ENCODE measurements at regions not wholly inside any gene's neighbourhood (a gene's known extent, or its start where the extent isn't known, plus 50 kb on each side); places are given as distances from the start of the nearest gene placed in this dataset.
"Not testable (repeated sequence)": the region's sequence is repeated elsewhere in the genome, so short reads cannot be mapped to it uniquely, and the experiment has no call there.

DNA sequence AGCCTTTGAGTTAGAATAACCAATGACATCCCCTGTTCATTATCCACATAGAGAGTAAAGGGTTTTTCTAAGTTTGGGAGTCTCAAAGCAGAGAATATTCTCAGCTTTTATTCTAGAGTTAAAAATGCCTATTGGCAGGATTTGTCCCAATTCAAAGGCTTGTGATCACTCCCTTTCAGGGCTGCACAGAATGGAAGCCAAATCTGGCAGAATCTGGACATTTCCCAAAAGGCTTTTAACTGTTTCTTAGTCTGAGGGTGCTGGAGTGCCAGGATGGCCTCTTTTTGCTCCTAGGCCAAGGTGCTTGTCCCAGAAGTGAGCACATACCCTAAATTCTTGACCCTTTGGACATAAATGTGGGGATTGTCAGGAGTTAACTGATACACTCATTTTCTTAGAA, 556.6 kb downstream of the DOK5 start:
- DNase-seq, result peak; percentile 2

DNA sequence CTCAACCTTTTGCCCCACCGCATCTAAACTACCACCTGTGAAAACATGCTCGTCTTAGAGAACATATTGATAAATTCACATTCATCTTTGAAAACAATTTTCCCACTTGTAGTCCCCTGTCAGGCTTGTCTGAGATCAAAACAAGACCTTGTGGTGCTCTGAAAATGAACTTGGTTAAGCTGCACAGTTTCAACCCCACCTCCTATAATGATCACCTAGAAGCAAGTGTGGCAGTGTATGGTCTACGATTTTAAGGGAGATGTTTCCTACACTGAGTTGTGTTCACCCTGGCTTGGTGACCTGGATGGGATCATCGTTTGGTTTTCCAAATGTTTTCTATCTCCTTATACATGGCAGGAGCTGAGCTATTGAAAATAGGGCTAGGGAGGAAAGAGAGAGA, 539.4 kb downstream of the DOK5 start:
- DNase-seq, result no peak

DNA sequence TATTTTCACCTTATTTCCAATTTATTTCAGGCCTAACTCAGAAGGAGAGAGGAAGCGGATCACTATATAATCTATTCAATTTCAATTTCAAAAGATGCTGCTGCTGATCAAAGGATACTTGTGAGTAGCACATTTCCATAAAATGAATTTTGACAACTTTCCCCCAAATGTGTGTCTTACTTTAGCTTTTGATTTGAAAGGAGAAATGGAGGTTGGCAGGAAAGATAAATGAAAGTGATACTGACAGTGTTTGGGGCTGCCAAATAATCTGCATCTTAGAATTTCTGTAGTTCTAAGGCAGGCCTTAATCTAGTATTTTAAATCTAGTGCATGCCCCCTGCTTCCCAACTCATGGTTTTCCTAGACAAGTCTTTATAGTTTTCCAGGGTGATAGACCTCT, 535.4 kb downstream of the DOK5 start:
- DNase-seq, result no peak

DNA sequence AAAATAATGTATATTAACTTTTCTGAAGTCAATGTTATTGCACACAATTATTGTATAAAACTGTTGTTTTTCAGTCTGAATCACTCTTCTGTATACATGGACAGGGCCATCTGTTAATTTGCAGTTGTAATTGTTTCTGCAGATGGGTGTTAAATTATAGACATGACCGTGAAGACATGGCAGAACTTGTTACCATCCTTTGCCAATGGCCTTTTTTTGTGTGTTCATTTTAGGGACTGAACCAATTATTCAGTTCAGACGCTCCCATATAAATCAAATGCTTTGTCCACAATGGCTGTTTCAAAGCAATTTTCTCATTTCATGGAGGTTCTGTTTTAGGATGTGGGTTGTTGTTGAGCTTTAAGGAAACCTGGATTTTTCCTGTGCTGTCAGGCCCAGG, 533.7 kb downstream of the DOK5 start:
- no peak for DNase-seq

DNA sequence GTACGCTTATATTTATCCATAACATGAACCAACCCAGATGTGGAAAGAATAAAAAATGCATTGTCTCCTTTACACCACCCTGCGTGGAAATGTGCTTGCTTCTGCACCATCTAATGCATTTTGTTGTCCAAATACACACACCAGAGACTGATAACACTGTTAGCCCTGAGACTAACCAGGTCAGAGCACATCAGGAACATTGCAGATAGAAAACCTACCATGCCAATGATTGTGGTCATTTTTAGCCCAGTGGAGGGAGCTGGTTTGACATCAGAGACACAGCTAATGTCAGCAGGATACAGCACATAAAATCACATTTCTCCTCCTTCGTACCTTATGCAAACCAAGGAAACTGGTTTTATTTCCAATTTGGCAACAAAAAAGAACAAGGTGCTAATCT, 528.7 kb downstream of the DOK5 start:
- no peak for DNase-seq

DNA sequence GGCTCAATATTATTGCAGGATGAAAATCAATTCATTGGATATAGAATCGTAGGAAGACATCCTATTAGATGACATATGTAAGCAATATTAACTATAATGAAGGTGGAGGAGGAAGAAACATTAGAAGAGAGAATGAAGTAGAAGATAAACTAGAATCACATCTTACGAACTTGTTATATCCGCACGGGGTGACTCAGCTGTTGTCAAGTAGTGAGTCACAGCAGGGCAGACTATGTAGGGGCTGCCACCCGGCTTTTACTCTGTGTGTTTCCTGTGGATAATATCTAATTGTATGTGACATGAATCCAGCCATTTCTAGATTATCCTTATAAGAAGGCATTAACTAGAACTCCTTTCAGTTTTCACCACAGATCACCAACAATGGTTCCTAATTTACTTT, 520.2 kb downstream of the DOK5 start:
- no peak for DNase-seq

DNA sequence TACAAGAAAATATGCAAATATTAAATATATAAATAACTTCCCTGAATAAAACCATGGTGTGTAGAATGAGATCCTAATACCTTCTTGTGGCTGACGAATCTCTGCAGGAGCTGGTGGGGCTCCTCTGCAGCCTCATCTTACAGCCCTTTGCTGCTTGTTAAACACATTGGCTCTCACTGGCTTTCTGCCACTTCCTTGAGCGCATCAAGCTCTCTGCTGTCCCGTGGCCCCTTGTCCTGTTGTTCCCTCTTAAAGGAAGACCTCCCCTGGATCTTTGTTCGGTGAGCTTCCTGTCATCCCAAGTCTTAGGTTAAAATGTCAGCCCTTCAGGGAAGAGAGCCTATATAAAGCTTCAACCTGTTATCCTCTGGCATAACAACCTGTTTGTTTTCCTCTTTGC, 519.6 kb downstream of the DOK5 start:
- DNase-seq, result no peak

DNA sequence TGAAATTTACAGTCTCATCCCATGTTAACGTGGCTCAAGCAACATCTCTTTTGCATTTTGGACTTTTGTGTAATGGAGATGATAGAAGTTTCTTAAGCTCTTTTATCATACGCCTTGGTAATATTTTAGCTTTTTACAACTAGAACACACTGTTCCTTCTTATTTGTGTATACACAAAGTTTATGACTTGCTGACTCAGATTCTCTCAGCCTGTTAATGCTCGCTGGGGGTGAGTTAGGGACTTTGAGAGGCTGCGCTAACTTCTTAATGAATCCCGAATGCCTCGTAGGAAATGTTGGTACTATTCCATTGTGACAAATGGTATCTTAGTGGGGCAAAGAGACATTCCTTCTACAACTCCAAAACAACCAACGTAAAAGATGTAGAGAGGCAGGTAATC, 509.7 kb downstream of the DOK5 start:
- no peak for DNase-seq

DNA sequence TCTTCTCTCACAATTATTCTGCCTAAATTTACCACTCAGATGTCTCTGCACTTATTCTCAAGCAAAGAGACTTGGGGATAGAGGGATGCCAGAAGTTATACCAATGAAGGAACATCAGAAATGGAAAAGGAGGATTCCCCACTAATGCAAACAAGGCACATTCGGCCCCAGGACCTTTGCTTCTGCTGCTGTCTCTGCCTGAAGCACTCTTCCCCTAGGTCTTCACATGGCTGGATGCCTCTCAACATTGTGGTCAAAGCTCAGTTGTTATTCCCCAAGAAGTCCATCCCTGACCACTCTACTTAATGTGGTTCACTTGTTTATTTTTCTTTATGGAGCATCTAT, 508.7 kb downstream of the DOK5 start:
- no peak for DNase-seq

DNA sequence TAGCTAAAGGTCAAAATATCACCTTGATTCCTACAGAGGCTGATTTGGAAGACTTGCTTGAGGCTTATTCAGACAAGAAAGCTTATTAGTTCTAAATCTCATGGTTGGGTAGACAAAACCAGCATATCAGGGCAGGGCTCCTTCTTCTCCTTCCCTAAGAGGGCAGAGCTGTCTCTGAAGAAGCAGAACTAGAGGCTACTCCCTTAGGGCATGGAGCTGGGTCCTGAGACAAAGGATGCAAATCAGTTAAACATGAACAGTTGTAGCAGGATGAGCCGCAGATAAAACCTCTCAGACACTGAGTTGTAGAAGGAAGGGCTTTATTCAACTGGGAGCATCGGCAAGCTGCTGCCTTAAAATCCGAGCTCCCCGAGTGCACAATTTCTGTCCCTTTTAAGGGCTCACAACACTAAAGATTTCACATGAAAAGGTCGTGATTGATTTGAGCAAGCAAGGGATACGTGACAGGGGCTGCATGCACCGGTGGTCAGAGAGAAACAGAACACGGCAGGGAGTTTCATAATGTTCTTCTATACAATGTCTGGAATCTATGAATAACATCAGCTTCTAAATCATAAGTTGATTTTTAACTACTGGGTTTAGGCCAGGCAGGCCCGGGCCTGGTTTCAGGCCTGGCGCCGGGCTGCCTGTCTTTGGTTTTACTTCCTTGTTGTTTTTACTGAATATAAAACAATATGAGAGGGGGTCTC, 508.2 kb downstream of the DOK5 start:
- DNase-seq, result not testable (repeated sequence)

DNA sequence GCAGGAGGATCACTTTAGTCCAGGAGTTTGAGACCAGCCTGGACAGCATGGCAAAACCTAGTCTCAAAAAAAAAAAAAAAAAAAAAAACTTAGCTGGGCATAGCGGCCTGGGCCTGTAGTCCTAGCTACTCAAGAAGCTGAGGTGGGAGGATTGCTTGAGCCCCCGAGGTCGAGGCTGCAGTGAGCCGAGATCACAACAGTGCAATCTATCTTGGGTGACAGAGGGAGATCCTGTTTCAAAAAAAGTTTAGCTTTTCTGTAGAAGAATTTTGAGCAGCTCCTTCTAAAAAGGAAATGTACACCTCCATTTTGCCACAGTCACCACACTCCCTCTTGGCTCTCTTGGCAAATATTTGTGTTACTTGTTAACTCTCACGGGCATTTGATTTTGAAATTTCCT, 505.8 kb downstream of the DOK5 start:
- DNase-seq, result no peak

DNA sequence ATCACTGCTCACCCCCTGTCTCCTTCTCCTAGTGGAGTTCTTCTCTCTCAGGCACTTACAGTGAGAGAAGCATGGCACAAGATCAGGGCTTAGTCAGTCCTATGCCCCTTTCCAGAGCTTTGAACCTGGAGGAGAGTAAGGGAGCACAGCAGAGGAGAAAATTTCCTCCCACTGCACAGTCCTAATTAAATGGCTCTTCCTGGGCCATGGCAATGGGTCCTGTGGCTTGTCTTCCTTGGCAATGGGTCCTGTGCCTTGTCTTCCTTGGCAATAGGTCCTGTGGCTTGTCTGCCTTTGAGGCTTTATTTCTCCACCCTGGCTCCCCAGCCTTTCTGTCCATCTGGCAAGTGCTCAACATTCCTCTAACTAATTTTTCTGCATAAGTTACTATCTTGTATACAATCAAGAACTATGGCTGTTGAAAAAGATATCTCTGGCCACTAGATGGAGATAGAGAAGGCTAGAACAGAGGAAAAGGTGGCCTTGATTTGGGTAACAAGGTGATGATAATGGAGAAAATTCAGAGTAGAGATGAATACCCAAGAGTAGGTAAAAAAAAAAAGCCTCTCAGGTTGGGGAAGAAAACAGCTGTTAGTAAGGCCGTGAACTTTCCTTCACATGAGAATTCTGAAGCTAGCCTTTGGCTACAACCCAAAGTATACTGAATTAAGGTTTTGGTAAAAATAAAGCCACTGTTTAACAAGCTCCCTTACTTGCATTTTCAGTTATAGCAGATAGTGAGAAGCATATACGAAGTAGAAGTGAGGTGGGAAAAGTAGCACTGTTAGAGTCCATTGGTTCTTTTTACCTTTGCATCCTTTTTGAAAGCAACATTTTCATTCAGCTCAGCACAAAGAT, 504.9 kb downstream of the DOK5 start:
- DNase-seq, result no peak

DNA sequence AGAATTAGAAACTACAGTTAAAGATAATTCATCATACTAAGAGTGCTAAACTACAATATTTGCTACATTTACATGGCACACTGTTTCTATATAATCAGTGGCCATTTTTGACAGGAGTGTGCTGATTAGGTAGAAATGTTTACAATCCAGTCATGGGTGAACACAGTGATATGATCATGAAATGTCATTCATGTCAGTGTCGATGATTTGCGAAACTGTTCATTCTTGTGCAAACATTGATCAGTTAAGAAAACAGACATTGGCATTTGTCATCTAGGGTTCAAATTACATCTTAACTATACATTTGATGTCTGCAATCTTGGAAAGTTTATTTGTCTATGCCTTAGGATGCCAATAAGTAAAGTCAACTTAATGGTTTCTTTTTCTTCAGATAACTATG, 474.9 kb downstream of the DOK5 start:
- DNase-seq, result no peak

DNA sequence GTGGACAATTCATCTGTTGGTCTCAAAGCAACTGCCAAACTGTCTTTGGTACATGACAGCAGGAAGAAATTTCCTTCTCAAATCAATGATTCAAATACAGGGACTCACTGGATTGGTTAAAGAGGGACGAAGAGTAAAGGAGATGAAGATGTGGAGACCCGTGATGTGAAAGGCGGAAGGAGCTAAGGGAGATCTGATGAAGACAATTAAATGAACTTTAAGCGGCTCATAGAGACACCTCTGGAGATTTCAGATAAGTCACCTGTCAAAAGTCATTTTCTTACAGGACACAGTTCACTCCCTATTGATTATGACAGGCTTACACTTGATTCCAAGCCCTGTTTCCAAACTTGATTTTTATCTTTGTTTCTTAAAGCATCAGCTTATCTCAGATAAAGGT, 466.3 kb downstream of the DOK5 start:
- no peak for DNase-seq

DNA sequence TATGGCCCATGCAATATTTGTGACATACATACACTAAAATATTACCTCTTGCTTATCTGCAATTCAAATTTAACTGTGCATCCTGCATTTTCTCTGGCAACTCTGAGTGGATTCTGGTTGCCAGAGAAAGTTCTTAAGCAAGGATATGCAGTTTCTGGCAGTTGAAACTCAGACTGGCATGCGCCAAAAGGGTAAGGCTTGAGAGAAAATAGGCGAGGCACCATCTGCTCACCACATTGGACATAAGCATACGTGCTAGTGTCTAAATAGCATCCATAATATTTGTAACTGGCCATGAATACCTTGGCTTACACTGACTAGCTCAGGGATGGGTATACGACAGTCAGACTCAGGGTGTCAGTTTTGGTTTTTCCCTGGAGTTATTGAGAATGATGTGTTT, 465.1 kb downstream of the DOK5 start:
- no peak for DNase-seq

DNA sequence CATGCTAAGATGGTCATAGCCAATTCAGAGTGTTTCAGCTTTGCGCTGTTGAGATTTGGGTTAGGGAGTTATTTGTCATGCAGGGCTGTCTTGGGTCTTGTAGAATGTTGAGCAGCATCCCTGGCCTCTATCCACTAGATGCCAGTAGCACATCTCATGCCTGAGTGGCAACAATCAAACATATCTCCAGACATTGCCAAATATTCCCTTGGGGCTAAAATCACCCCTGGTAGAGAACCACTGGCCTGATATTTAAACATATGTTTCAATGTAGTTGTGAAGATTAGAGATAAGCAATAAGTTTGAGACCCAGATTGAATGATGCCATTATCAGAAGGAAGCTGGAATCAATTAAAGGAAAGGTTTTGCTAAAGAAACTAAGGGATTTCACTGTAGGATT, 463.3 kb downstream of the DOK5 start:
- no peak for DNase-seq

DNA sequence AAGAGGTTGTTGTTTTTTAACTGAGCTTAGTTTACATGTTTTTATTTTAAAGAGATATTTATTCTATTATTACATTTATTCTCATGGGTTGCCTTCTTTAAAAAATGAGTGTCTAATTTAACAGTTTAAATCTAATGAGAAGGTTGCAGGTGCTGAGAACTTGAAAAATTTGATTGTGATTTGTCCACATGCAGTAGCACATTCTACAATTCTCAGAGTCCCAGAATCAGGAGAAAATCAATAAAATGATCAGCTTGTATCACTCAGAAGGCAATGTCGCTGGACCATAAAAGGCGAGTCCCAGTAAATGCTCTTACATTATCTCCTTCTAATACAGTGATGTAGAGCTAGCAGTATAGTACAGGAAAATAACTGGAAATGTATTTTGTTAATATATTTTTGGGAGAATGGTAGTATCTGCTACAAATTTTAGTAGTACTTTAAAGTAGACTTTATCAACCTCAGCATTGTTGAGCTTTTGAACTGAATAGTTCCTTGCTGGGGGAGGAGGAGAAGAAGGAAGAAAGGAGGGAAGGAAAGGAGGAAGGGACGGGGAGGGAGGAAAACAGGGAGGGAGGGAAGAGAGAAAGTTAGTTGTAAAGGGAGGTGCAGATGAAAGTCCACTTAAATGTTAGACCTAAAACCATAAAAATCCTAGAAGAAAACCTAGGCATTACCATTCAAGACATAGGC, 458.0 kb downstream of the DOK5 start:
- DNase-seq, result no peak

DNA sequence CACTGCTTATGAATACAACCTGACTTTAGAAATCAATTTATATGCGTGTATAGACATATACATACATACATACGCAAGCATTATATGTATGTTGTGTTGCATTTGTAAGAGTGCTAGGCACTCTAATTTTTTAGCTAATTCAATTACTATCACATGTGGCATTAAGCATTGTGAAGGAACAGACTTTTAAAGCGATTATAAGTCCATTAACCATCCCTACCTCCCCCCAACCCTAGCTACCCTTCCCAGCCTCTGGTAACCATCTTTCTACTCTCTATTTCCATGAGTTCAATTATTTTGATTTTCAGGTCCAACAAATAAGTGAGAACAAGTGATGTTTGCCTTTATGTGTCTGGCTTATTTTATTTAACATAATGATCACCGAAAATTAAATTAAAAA, 453.8 kb downstream of the DOK5 start:
- no peak for DNase-seq

DNA sequence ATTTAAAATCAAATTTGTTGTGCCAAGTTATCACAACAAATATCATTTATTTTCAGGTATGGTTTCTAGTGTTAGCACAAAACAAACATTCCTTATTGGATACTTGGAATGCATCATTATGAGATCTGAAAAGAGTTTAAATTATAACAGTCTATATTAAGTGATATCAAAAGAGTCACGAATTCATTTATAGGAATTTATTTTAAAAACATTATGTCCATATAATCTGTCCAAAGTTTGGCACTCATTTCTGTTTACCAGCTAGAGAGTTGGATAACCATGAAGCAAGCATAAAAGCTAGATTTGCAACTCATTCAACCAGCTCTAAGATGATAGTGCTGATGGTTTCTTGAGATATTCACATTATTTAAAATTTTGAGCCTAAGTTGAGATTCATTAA, 453.2 kb downstream of the DOK5 start:
- no peak for DNase-seq

DNA sequence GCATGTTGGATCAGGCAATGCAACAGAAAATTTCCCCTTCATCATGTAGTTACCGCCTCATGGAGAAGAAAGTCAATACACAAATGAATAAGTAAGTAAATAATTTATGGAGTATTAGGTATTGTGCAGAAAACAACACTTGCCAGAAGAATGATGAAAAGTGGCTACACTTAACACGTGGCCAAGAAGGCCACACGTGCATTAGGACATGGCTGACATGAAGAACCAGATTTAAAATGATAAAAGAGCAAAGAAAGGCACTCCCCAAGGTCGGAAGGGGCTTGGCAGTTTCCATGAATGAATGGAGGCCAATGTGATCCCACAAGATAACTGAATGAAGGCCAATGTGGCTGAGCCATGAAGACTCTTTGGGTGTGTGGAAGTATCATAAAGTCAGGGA, 447.2 kb downstream of the DOK5 start:
- no peak for DNase-seq

DNA sequence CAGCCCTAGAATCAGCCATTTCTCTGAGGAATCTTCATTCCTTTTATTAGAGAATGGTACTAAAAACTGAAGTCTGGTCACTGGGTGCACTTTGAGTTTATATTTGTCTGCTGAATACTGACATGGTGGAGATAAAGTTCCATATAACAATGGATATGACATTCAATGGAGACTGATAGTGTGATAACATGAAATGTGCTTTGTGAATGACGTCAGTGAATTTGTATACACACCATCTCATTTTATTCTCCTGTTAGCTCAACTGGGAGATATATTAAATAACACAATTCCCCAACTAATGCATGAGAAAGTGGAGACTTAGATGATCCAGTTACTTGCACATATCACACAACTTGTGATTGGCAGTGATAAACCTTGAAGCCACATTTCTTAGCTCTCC, 446.7 kb downstream of the DOK5 start:
- DNase-seq, result no peak

DNA sequence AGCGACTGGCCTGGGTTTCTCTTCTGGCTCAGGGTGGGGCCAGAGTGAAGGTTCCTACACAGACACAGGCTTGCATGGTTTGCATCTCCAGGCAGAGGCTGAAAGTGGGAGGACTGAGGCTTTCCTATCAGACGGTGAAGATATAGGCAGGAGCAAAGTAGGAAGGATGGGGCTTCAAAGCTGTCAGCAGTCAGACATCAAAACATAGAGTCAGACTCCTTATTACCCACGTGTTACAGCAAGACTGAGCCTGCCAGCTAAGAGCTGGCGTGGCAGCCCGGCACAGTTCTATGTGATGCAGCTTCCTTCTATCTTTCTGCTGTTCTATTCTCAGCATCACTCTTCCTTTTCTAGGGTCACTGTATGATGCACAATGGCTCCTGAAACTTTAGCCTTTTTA, 445.1 kb downstream of the DOK5 start:
- DNase-seq, result no peak

DNA sequence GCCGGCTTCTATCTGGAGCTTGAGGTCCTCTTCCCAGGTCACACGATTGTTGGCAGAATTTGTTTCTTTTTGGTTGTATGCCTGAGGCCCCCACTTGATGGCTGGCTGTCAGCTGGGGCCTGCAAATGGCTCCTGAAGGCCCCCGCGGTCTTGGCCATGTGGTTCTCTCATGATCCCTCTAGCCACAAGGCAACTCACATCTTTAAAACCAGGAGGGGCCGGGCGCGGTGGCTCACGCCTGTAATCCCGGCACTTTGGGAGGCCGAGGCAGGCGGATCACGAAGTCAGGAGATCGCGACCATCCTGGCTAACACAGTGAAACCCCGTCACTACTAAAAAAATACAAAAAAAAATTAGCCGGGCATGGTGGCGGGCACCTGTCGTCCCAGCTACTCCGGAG, 443.6 kb downstream of the DOK5 start:
- DNase-seq, result not testable (repeated sequence)

DNA sequence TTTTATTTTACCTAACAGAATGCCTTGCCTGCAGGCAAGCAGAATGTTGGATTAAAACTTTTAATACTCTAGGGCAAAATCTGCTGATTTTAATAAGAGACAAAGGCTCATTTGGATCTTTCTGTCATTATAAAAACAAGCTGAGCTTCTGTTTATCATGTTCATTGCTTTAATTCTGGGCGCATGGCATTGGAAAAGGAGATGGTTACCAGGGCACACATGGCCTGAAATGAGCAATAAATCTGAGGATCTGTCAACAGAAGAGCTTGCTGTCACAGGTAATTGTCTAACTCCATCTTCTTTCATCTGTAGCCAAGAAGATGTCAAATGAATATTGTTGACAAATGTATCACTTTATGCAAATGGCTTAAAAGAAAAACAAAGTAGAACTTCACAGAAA, 439.6 kb downstream of the DOK5 start:
- no peak for DNase-seq
